IMR-90 (cell line): ENCODE measurements at regions not wholly inside any gene's neighbourhood (a gene's known extent, or its start where the extent isn't known, plus 50 kb on each side); places are given as distances from the start of the nearest gene placed in this dataset.

Experiments used
- ATAC-seq: fragments of 200-7000 bp; cut with Tn5 transposase; 2 replicates; pipeline ENCODE4 v1.9.1; 2020; ENCODE audit warnings: low read depth, mild to moderate bottlenecking, moderate library complexity
- BruUV-seq: library from RNA; stranded (reverse); fragments of 400-500 nt; replicated peaks from 2 replicates; lab custom pipeline; 2021; lab: Mats Ljungman, UMichigan
- CTCF ChIA-PET: fragments of 300-600 bp; formaldehyde crosslinking; extraction: SDS; loops from one replicate; lab custom pipeline; 2021; ENCODE audit warnings: antibody characterized with exemption; lab: Yijun Ruan, JAX
- POLR2A ChIA-PET: fragments of 300-600 bp; sonication (Branson Sonifier 250); formaldehyde crosslinking; loops from one replicate; lab custom pipeline; 2022; ENCODE audit warnings: antibody characterized with exemption; ENCODE audit not compliant: unreplicated experiment; lab: Charles Lee
- DNase-seq: peaks from one replicate; pipeline ENCODE4 v3.0.0; 2013
- H2AFZ ChIP-seq: replicated peaks from 2 replicates; pipeline ENCODE3; 2013; ENCODE audit warnings: low read length, mild to moderate bottlenecking; ENCODE audit not compliant: poor library complexity
- H2AK5ac ChIP-seq: 2 replicates; pipeline ENCODE4 v1.6.1; 2013; ENCODE audit warnings: low read depth, low read length, inconsistent platforms
- H2AK9ac ChIP-seq: replicated peaks from 2 replicates; pipeline ENCODE3; 2013; ENCODE audit warnings: mild to moderate bottlenecking, low read depth, low read length, moderate library complexity; ENCODE audit not compliant: poor library complexity
- H2BK120ac ChIP-seq: 2 replicates; pipeline ENCODE4 v1.6.1; 2013; ENCODE audit warnings: low read depth, low read length, inconsistent platforms
- H2BK15ac ChIP-seq: 3 replicates; pipeline ENCODE4 v1.6.1; 2013; ENCODE audit warnings: low read depth, low read length, inconsistent platforms
- H2BK20ac ChIP-seq: 2 replicates; pipeline ENCODE4 v1.6.1; 2013; ENCODE audit warnings: low read depth, mild to moderate bottlenecking, inconsistent platforms, low read length, moderate library complexity
- H2BK5ac ChIP-seq: 2 replicates; pipeline ENCODE4 v1.6.1; 2013; ENCODE audit warnings: mild to moderate bottlenecking, low read depth, low read length, inconsistent platforms; ENCODE audit not compliant: poor library complexity, severe bottlenecking
- H3K14ac ChIP-seq: replicated peaks from 2 replicates; pipeline ENCODE4 v1.6.1; 2013; ENCODE audit warnings: low read depth, low read length, inconsistent platforms
- H3K18ac ChIP-seq: 2 replicates; pipeline ENCODE4 v1.6.1; 2013; ENCODE audit warnings: low read depth, low read length, control low read depth
- H3K23ac ChIP-seq: 2 replicates; pipeline ENCODE4 v1.6.1; 2013; ENCODE audit warnings: low read depth, low read length, inconsistent platforms
- H3K27ac ChIP-seq: 2 replicates; pipeline ENCODE4 v1.5.1; 2013; ENCODE audit warnings: mild to moderate bottlenecking, control low read depth, low read length; ENCODE audit not compliant: insufficient read depth
- H3K27me3 ChIP-seq: 2 replicates; pipeline ENCODE4 v1.6.1; 2013; ENCODE audit warnings: low read length; ENCODE audit not compliant: control insufficient read depth, insufficient read depth
- H3K36me3 ChIP-seq: 2 replicates; pipeline ENCODE4 v1.6.1; 2013; ENCODE audit warnings: low read length, mixed read lengths; ENCODE audit not compliant: control insufficient read depth, insufficient read depth
- H3K4ac ChIP-seq: 2 replicates; pipeline ENCODE4 v1.6.1; 2013; ENCODE audit warnings: low read depth, low read length, inconsistent platforms
- H3K4me1 ChIP-seq: 2 replicates; pipeline ENCODE4 v1.6.1; 2013; ENCODE audit warnings: low read length, mixed read lengths; ENCODE audit not compliant: control insufficient read depth, insufficient read depth
- H3K4me2 ChIP-seq: 2 replicates; pipeline ENCODE4 v1.6.1; 2013; ENCODE audit warnings: low read depth, mild to moderate bottlenecking, control low read depth, low read length, moderate library complexity
- H3K4me3 ChIP-seq: 2 replicates; pipeline ENCODE4 v1.5.1; 2013; ENCODE audit warnings: low read depth, mild to moderate bottlenecking, control low read depth, low read length, moderate library complexity; ENCODE audit not compliant: insufficient read depth
- H3K56ac ChIP-seq: 2 replicates; pipeline ENCODE4 v1.6.1; 2013; ENCODE audit warnings: low read length, inconsistent platforms; ENCODE audit not compliant: insufficient read depth; ENCODE audit errors: extremely low read depth
- H3K79me1 ChIP-seq, 2 experiments: 2 replicates each; pipeline ENCODE4 v1.6.1; 2013; ENCODE audit warnings: low read length in 2 of 2, inconsistent platforms in 1 of 2, low read depth in 1 of 2
- H3K9ac ChIP-seq: 2 replicates; pipeline ENCODE4 v1.6.1; 2013; ENCODE audit warnings: low read depth, low read length, control low read depth
- H3K9me1 ChIP-seq: 2 replicates; pipeline ENCODE4 v1.6.1; 2013; ENCODE audit warnings: low read length, inconsistent platforms; ENCODE audit not compliant: insufficient read depth
- H3K9me3 ChIP-seq: 2 replicates; pipeline ENCODE4 v1.6.1; 2013; ENCODE audit warnings: low read length; ENCODE audit not compliant: control insufficient read depth, insufficient read depth
- H4K20me1 ChIP-seq: 2 replicates; pipeline ENCODE4 v1.6.1; 2013; ENCODE audit warnings: low read length, inconsistent platforms; ENCODE audit not compliant: insufficient read depth
- H4K5ac ChIP-seq: 2 replicates; pipeline ENCODE4 v1.6.1; 2013; ENCODE audit warnings: mild to moderate bottlenecking, low read depth, low read length, control low read depth
- H4K8ac ChIP-seq, 2 experiments: 2 replicates each; pipeline ENCODE4 v1.6.1; 2013; ENCODE audit warnings: low read depth in 2 of 2, low read length in 2 of 2, control low read depth in 1 of 2, inconsistent platforms in 1 of 2
- H4K91ac ChIP-seq: 2 replicates; pipeline ENCODE4 v1.6.1; 2013; ENCODE audit warnings: low read depth, low read length, inconsistent platforms; ENCODE audit not compliant: insufficient read depth
- BHLHE40 ChIP-seq: fragments of 150-350 bp; IDR thresholded peaks from 2 replicates; pipeline ENCODE4 v1.6.1; 2016; ENCODE audit warnings: mild to moderate bottlenecking, low read depth, low read length
- FOS ChIP-seq: fragments of 150-350 bp; IDR thresholded peaks from 2 replicates; pipeline ENCODE4 v1.6.1; 2016; ENCODE audit warnings: low read depth, low read length
- MAZ ChIP-seq: IDR thresholded peaks from 2 replicates; pipeline ENCODE4 v1.6.1; 2012; ENCODE audit warnings: low read depth, mild to moderate bottlenecking, low read length, improper control_type of control experiment, moderate library complexity, borderline replicate concordance
- MXI1 ChIP-seq: IDR thresholded peaks from 2 replicates; pipeline ENCODE4 v1.6.1; 2012; ENCODE audit warnings: low read depth, mild to moderate bottlenecking, low read length, moderate library complexity, borderline replicate concordance
- RCOR1 ChIP-seq: IDR thresholded peaks from 2 replicates; pipeline ENCODE4 v1.6.1; 2012; ENCODE audit warnings: mild to moderate bottlenecking, low read length, improper control_type of control experiment; ENCODE audit not compliant: insufficient replicate concordance
- WGBS, 2 experiments: methylation state at CpG; one replicate each; pipeline versions ENCODE4 v1.1.5 to v1.1.7; 2013; ENCODE audit warnings: missing lambda C conversion rate in 2 of 2; ENCODE audit not compliant: insufficient read length in 1 of 2; ENCODE audit errors: extremely low coverage in 2 of 2; 5-methylcytosine and 5-hydroxymethylcytosine counted together
- dilution Hi-C: fragments of 300-500 bp; cut with HindIII; formaldehyde crosslinking; loops from one replicate; pipeline ENCODE4 v1.14.3; 2018; ENCODE audit warnings: low sequenced_read_pairs; ENCODE audit not compliant: unreplicated experiment
- in situ Hi-C: fragments of 300-500 bp; cut with MboI; formaldehyde crosslinking; loops from 3 replicates; pipeline ENCODE4 v1.14.3; 2019; ENCODE audit warnings: low sequenced_read_pairs, inconsistent platforms, mixed read lengths
- intact Hi-C: fragments of 100-400 bp; cut with micrococcal nuclease; formaldehyde crosslinking; loops from 2 replicates; pipeline ENCODE4 v1.10.0; 2022

- in situ Hi-C loops: no loop called here
- DNase-seq: no peak
- Histone ChIP-seq H3K4me1 (no peaks in the 10 kb centered on the region), H3K79me1 (no peaks in the 10 kb centered on the region), H3K4me2 (no peak overlapping the region), H3K36me3 (no peaks in the 10 kb centered on the region), H3K14ac (no peak overlapping the region), H3K9ac (no peak overlapping the region), H3K9me1 (no peaks in the 10 kb centered on the region), H3K27me3 (no peaks in the 10 kb centered on the region), H3K56ac (no peak overlapping the region), H3K9me3 (peaks cover 46% of the 10 kb centered on the region), H3K4me3 (no peak overlapping the region), H3K18ac (no peak overlapping the region), H2BK15ac (no peak overlapping the region), H2BK20ac (no peak overlapping the region), H4K8ac (no peak overlapping the region), H4K5ac (no peak overlapping the region), H2BK120ac (no peak overlapping the region), H4K91ac (no peak overlapping the region), H2AFZ (no peak overlapping the region), H2BK5ac (no peak overlapping the region), H3K4ac (no peak overlapping the region), H3K23ac (no peak overlapping the region), H2AK5ac (no peak overlapping the region), H3K27ac (no peak overlapping the region), H4K20me1 (no peaks in the 10 kb centered on the region), H2AK9ac (no peak overlapping the region)
- dilution Hi-C loops: no loop called here
- ATAC-seq: no peak
- ChIA-PET POLR2A (no interaction called here), CTCF (no interaction called here)
- no TSS peak for BruUV-seq
- intact Hi-C loops: no loop called here
- no CpG with 5 or more reads among the region's 3 CpGs for WGBS, 2 experiments
- TF ChIP-seq MXI1: no peak
- TF ChIP-seq MAZ: no peak
- no peak for TF ChIP-seq BHLHE40
- TF ChIP-seq RCOR1: no peak
- no peak for TF ChIP-seq FOS
Measured at GRCh38 chr13:111595276-111595675, 274.8 kb downstream of the TEX29 start.
